Renal cortical epithelial cell (primary cell): ENCODE measurements at regions not wholly inside any gene's neighbourhood (a gene's known extent, or its start where the extent isn't known, plus 50 kb on each side); places are given as distances from the start of the nearest gene placed in this dataset.
"Not testable (repeated sequence)": the region's sequence is repeated elsewhere in the genome, so short reads cannot be mapped to it uniquely, and the experiment has no call there.

Experiments used
- DNase-seq: peaks from one replicate; pipeline ENCODE4 v3.0.0-alpha.2; 2011; ENCODE audit warnings: low read depth

GRCh38 chr1:199218533-199218932 is 579.7 kb downstream of the PTPRC start:
- DNase-seq = no peak

GRCh38 chr1:199220031-199220430 is 581.2 kb downstream of the PTPRC start:
- no peak for DNase-seq

- no peak for DNase-seq
These were observed 582.7 kb downstream of the PTPRC start for GRCh38 chr1:199221371-199222150.

- DNase-seq = no peak
These were observed 585.1 kb downstream of the PTPRC start for GRCh38 chr1:199223936-199224335.

GRCh38 chr1:199226163-199226562 is 587.3 kb downstream of the PTPRC start:
- peak; percentile 34 for DNase-seq

- DNase-seq = no peak
These were observed 603.3 kb downstream of the PTPRC start for GRCh38 chr1:199242147-199242546.

- DNase-seq = no peak
These were observed 603.8 kb downstream of the PTPRC start for GRCh38 chr1:199242601-199243000.

- DNase-seq = peak; percentile 23
These were observed 604.7 kb downstream of the PTPRC start for GRCh38 chr1:199243423-199244061.

- DNase-seq = no peak
These were observed 607.1 kb downstream of the PTPRC start for GRCh38 chr1:199245946-199246345.

GRCh38 chr1:199246716-199247115 is 607.9 kb downstream of the PTPRC start:
- DNase-seq = no peak

GRCh38 chr1:199247891-199248290 is 609.1 kb downstream of the PTPRC start:
- DNase-seq = no peak

- not testable (repeated sequence) for DNase-seq
These were observed 615.2 kb downstream of the PTPRC start for GRCh38 chr1:199254040-199254439.

- no peak for DNase-seq
These were observed 622.5 kb downstream of the PTPRC start for GRCh38 chr1:199261328-199261727.

GRCh38 chr1:199264283-199264682 is 625.4 kb downstream of the PTPRC start:
- DNase-seq = no peak

- DNase-seq = no peak
These were observed 626.1 kb downstream of the PTPRC start for GRCh38 chr1:199264911-199265310.

- DNase-seq = no peak
These were observed 626.5 kb downstream of the PTPRC start for GRCh38 chr1:199265319-199265718.

GRCh38 chr1:199269241-199269640 is 630.4 kb downstream of the PTPRC start:
- no peak for DNase-seq

- peak; percentile 97 for DNase-seq
These were observed 633.3 kb downstream of the PTPRC start for GRCh38 chr1:199272139-199272544.

- peak; percentile 95 for DNase-seq
These were observed 633.8 kb downstream of the PTPRC start for GRCh38 chr1:199272628-199273086.

GRCh38 chr1:199273837-199274379 is 635.1 kb downstream of the PTPRC start:
- peak; percentile 85 for DNase-seq

- peak; percentile 79 for DNase-seq
These were observed 640.2 kb downstream of the PTPRC start for GRCh38 chr1:199279067-199279466.

- DNase-seq = peak; percentile 13
These were observed 641.2 kb downstream of the PTPRC start for GRCh38 chr1:199279872-199280645.
